B cell (primary cell): ENCODE measurements at regions not wholly inside any gene's neighbourhood (a gene's known extent, or its start where the extent isn't known, plus 50 kb on each side); places are given as distances from the start of the nearest gene placed in this dataset.

Experiments
- ATAC-seq: fragments of 200-7000 bp; cut with Tn5 transposase; one replicate; pipeline ENCODE4 v1.10.0; 2021; ENCODE audit warnings: low read depth, mild to moderate bottlenecking, moderate number of reproducible peaks, moderate library complexity
- CTCF ChIA-PET: fragments of 350-600 bp; sonication (Branson Sonifier 250); formaldehyde crosslinking; loops from one replicate; lab custom pipeline; 2021; ENCODE audit warnings: antibody characterized with exemption, inconsistent platforms; lab: Charles Lee
- POLR2A ChIA-PET: fragments of 350-600 bp; sonication (Branson Sonifier 250); formaldehyde crosslinking; loops from one replicate; lab custom pipeline; 2021; ENCODE audit warnings: antibody characterized with exemption; lab: Charles Lee
- DNase-seq: peaks from one replicate; pipeline ENCODE4 v3.0.0; 2013
- H2AFZ ChIP-seq: 2 replicates; pipeline ENCODE4 v1.6.1; 2012; ENCODE audit warnings: mild to moderate bottlenecking, low read depth, low read length; ENCODE audit not compliant: insufficient read depth, poor library complexity, severe bottlenecking
- H3K27ac ChIP-seq, 2 donors: 1 replicate in 1 of 2; 2 replicates in 1 of 2; pipeline ENCODE4 v1.5.1; 2012 to 2013; ENCODE audit warnings: low read length in 2 of 2, mild to moderate bottlenecking in 2 of 2, moderate library complexity in 1 of 2
- H3K27me3 ChIP-seq, 4 experiments: fragments of 200-600 bp in 1 of 4; sonication (generic) in 1 of 4; replicated peaks in 1 of 4; 1 replicate in 2 of 4; 2 replicates in 2 of 4; pipeline versions ENCODE4 v1.6.1 to v1.7.0; 2013 to 2016; ENCODE audit warnings: low read length in 3 of 4, mild to moderate bottlenecking in 2 of 4, mixed read lengths in 1 of 4, moderate library complexity in 1 of 4; ENCODE audit not compliant: insufficient read depth in 4 of 4, control insufficient read depth in 3 of 4; ENCODE audit errors: control extremely low read depth in 1 of 4
- H3K36me3 ChIP-seq, 2 experiments: replicated peaks in 1 of 2; 1 replicate in 1 of 2; 2 replicates in 1 of 2; pipeline versions ENCODE4 v1.6.1 to v1.7.1; 2013; ENCODE audit warnings: low read length in 1 of 2; ENCODE audit not compliant: insufficient read depth in 2 of 2, control insufficient read depth in 1 of 2; ENCODE audit errors: control extremely low read depth in 1 of 2, extremely low read depth in 1 of 2
- H3K4me1 ChIP-seq, 2 donors: fragments of 200-600 bp in 1 of 2; sonication (generic) in 1 of 2; 1 replicate in 1 of 2; 2 replicates in 1 of 2; pipeline versions ENCODE4 v1.5.1 to v1.6.1; 2013 to 2017; ENCODE audit warnings: low read length in 2 of 2; ENCODE audit not compliant: control insufficient read depth in 2 of 2, insufficient read depth in 2 of 2
- H3K4me2 ChIP-seq: replicated peaks from 2 replicates; pipeline ENCODE3; 2012; ENCODE audit warnings: mild to moderate bottlenecking, low read depth, low read length; ENCODE audit not compliant: poor library complexity, severe bottlenecking
- H3K4me3 ChIP-seq, 5 experiments: fragments of 200-600 bp in 1 of 5; sonication (generic) in 1 of 5; 1 replicate in 3 of 5; 2 replicates in 2 of 5; pipeline versions ENCODE4 v1.5.1 to v1.7.0; 2011 to 2016; ENCODE audit warnings: low read length in 4 of 5, mild to moderate bottlenecking in 4 of 5, low read depth in 2 of 5, control low read depth in 1 of 5, moderate library complexity in 1 of 5; ENCODE audit not compliant: insufficient read depth in 1 of 5; ENCODE audit errors: control extremely low read depth in 1 of 5, extremely low read depth in 1 of 5
- H3K79me2 ChIP-seq: fragments of 200-600 bp; sonication (generic); one replicate; pipeline ENCODE4 v1.6.0; 2016; ENCODE audit warnings: low read length; ENCODE audit not compliant: control insufficient read depth, insufficient read depth
- H3K9ac ChIP-seq: fragments of 200-600 bp; sonication (generic); 2 replicates; pipeline ENCODE4 v1.6.1; 2017; ENCODE audit warnings: mild to moderate bottlenecking, low read length, moderate library complexity
- H3K9me3 ChIP-seq, 3 donors: one replicate each; pipeline versions ENCODE4 v1.6.1 to v1.7.1; 2013; ENCODE audit warnings: low read length in 2 of 3; ENCODE audit not compliant: control insufficient read depth in 2 of 3, insufficient read depth in 1 of 3; ENCODE audit errors: control extremely low read depth in 1 of 3
- H4K20me1 ChIP-seq: 2 replicates; pipeline ENCODE4 v1.6.0; 2012; ENCODE audit warnings: mild to moderate bottlenecking, low read length; ENCODE audit not compliant: insufficient read depth, control insufficient read depth, poor library complexity, severe bottlenecking
- H3K27ac Mint-ChIP-seq: one replicate; pipeline ENCODE4 v1.8.0; 2021; ENCODE audit warnings: mixed read lengths
- H3K27me3 Mint-ChIP-seq: one replicate; pipeline ENCODE4 v1.8.0; 2021; ENCODE audit warnings: mixed read lengths
- H3K4me1 Mint-ChIP-seq: one replicate; pipeline ENCODE4 v1.8.0; 2021; ENCODE audit warnings: mixed read lengths
- H3K4me3 Mint-ChIP-seq: one replicate; pipeline ENCODE4 v1.8.0; 2021; ENCODE audit warnings: mixed read lengths
- H3K9me3 Mint-ChIP-seq: one replicate; pipeline ENCODE4 v1.8.0; 2022; ENCODE audit warnings: mixed read lengths; ENCODE audit not compliant: insufficient read depth
- CTCF ChIP-seq: fragments of 200-600 bp; IDR thresholded peaks from one replicate; pipeline ENCODE4 v1.8.0; 2022; ENCODE audit warnings: antibody characterized with exemption, mild to moderate bottlenecking
- EZH2 ChIP-seq: IDR thresholded peaks from 2 replicates; pipeline ENCODE4 v1.6.1; 2012; ENCODE audit warnings: borderline replicate concordance, low read depth, mild to moderate bottlenecking, moderate library complexity, low read length; ENCODE audit not compliant: insufficient read depth, poor library complexity, severe bottlenecking
- WGBS: methylation state at CpG from one replicate; pipeline ENCODE4 v1.1.5; 2013; ENCODE audit warnings: missing lambda C conversion rate; ENCODE audit not compliant: insufficient coverage; 5-methylcytosine and 5-hydroxymethylcytosine counted together
- intact Hi-C: fragments of 100-400 bp; cut with micrococcal nuclease; formaldehyde crosslinking; loops from one replicate; pipeline ENCODE4 v1.10.0; 2022

GRCh38 chr10:43701295-43701694, 52.6 kb upstream of the ZNF32 start:
- no peak for ATAC-seq
- H3K27ac Mint-ChIP-seq: no peak overlapping the region

DNA sequence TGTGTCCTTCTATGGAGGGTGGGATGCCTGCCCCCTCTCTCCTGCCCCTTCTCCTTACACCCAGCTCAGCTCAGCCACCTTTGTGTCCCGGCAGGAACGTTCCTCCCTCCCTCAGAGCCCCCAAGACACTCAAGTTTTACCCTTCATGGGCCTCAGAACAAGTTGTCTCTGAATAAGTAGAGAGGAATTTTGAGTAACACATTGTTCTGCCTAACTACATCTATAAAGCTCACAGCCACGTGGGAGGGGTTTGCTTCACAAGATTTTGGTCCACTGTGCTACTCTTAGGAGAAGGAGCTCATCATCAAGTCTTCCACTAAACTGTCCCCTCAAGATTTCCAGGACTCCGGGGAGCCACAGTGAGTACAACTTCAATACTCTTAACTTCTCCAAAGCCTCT, 51.6 kb upstream of the ZNF32 start:
- H4K20me1 ChIP-seq: no peaks in the 10 kb centered on the region
- Mint-ChIP-seq H3K9me3 (no peaks in the 10 kb centered on the region), H3K4me3 (no peak overlapping the region), H3K27ac (no peak overlapping the region), H3K27me3 (peaks cover 8% of the 10 kb centered on the region), H3K4me1 (no peaks in the 10 kb centered on the region)
- WGBS: 100% methylated on average over 1 of the region's 4 CpGs
- H3K9me3 ChIP-seq: no peaks in the 10 kb centered on the region
- H3K36me3 ChIP-seq: no peaks in the 10 kb centered on the region
- H3K27ac ChIP-seq: no peak overlapping the region
- ATAC-seq (no peak), DNase-seq (no peak)
- intact Hi-C loops: no loop called here
- H2AFZ ChIP-seq: no peak overlapping the region
- CTCF ChIA-PET: no interaction called here
- H3K4me2 ChIP-seq: no peak overlapping the region
- no peaks in the 10 kb centered on the region for H3K4me1 ChIP-seq
- no peak overlapping the region for H3K9ac ChIP-seq
- H3K4me3 ChIP-seq: no peak overlapping the region
- no peaks in the 10 kb centered on the region for H3K79me2 ChIP-seq
- POLR2A ChIA-PET: no interaction called here
- TF ChIP-seq CTCF: no peak
- no peak for TF ChIP-seq EZH2
- no peaks in the 10 kb centered on the region for H3K27me3 ChIP-seq

More at GRCh38 chr10:43701295-43701694, 52.6 kb upstream of the ZNF32 start:
- Histone ChIP-seq H3K27ac (no peak overlapping the region), H3K79me2 (no peaks in the 10 kb centered on the region), H3K4me1 (no peaks in the 10 kb centered on the region), H3K4me2 (no peak overlapping the region), H3K9ac (no peak overlapping the region), H4K20me1 (no peaks in the 10 kb centered on the region), H2AFZ (no peak overlapping the region), H3K4me3 (no peak overlapping the region), H3K36me3 (no peaks in the 10 kb centered on the region), H3K9me3 (no peaks in the 10 kb centered on the region), H3K27me3 (no peaks in the 10 kb centered on the region)
- ChIA-PET CTCF (no interaction called here), POLR2A (no interaction called here)
- DNase-seq: no peak
- no peak overlapping the region for H3K4me3 Mint-ChIP-seq
- intact Hi-C loops: no loop called here
- no peaks in the 10 kb centered on the region for H3K4me1 Mint-ChIP-seq
- peaks cover 8% of the 10 kb centered on the region for H3K27me3 Mint-ChIP-seq
- 98% methylated on average over 5 of the region's 7 CpGs for WGBS
- TF ChIP-seq EZH2: no peak
- H3K9me3 Mint-ChIP-seq: no peaks in the 10 kb centered on the region
